ENCODE measurements at regions not wholly inside any gene's neighbourhood (a gene's known extent, or its start where the extent isn't known, plus 50 kb on each side); places are given as distances from the start of the nearest gene placed in this dataset.
"Not testable (repeated sequence)": the region's sequence is repeated elsewhere in the genome, so short reads cannot be mapped to it uniquely, and the experiment has no call there.

DNA sequence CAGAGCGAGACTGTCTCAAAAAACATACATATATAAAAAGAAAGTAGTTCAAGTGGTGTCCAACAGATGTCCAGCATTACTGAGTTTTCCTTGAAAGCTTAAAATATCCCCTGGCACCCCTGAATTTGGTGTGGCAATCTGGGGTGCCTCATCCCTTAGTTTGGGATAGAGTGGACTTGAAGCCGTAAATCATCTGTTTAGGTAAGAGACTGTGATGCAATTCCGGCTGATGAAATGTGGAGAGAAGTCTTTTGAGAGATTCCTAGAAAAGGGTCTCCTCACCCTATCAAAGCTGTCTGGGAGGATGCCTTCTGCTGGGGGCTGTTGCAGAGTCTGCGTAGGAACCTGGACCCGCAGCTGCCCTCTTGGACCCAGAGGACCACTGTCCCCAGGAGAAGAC is 408.0 kb downstream of the RPS24 start:
- no peaks in the 10 kb centered on the region for H3K27me3 ChIP-seq (ENCODE audit: insufficient read depth, low read length)
- no peak overlapping the region for H3K9ac ChIP-seq (ENCODE audit: low read length)
- H4K20me1 ChIP-seq (ENCODE audit: insufficient read depth, low read length), result no peaks in the 10 kb centered on the region
- no peaks in the 10 kb centered on the region for H3K9me2 ChIP-seq (ENCODE audit: low read depth, low read length)
- H3K4me2 ChIP-seq (ENCODE audit: low read length), result no peak overlapping the region
- no peak overlapping the region for H3K4me3 ChIP-seq (ENCODE audit: low read depth, low read length, poor library complexity, severe bottlenecking)
- H3K27ac ChIP-seq (ENCODE audit: low read depth, low read length, poor library complexity, severe bottlenecking), result no peak overlapping the region
- H3K4me1 ChIP-seq (ENCODE audit: insufficient read depth, low read length, severe bottlenecking), result no peaks in the 10 kb centered on the region
- no peak overlapping the region for H2AFZ ChIP-seq (ENCODE audit: low read length)
- TF ChIP-seq, protein P1, sequence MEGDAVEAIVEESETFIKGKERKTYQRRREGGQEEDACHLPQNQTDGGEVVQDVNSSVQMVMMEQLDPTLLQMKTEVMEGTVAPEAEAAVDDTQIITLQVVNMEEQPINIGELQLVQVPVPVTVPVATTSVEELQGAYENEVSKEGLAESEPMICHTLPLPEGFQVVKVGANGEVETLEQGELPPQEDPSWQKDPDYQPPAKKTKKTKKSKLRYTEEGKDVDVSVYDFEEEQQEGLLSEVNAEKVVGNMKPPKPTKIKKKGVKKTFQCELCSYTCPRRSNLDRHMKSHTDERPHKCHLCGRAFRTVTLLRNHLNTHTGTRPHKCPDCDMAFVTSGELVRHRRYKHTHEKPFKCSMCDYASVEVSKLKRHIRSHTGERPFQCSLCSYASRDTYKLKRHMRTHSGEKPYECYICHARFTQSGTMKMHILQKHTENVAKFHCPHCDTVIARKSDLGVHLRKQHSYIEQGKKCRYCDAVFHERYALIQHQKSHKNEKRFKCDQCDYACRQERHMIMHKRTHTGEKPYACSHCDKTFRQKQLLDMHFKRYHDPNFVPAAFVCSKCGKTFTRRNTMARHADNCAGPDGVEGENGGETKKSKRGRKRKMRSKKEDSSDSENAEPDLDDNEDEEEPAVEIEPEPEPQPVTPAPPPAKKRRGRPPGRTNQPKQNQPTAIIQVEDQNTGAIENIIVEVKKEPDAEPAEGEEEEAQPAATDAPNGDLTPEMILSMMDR (IDR thresholded peaks at IDR 0.05; ENCODE audit: low read length), result no peak
- no peak for TF ChIP-seq EZH2 (IDR thresholded peaks at IDR 0.05; ENCODE audit: borderline replicate concordance, low read length)
- no peaks in the 10 kb centered on the region for H3K79me2 ChIP-seq (ENCODE audit: insufficient read depth, low read length)
- no peaks in the 10 kb centered on the region for H3K9me3 ChIP-seq (ENCODE audit: low read length)
- no peaks in the 10 kb centered on the region for H3F3A ChIP-seq (ENCODE audit: insufficient read depth, low read length)
- no peaks in the 10 kb centered on the region for H3K36me3 ChIP-seq (ENCODE audit: insufficient read depth, low read length)

DNA sequence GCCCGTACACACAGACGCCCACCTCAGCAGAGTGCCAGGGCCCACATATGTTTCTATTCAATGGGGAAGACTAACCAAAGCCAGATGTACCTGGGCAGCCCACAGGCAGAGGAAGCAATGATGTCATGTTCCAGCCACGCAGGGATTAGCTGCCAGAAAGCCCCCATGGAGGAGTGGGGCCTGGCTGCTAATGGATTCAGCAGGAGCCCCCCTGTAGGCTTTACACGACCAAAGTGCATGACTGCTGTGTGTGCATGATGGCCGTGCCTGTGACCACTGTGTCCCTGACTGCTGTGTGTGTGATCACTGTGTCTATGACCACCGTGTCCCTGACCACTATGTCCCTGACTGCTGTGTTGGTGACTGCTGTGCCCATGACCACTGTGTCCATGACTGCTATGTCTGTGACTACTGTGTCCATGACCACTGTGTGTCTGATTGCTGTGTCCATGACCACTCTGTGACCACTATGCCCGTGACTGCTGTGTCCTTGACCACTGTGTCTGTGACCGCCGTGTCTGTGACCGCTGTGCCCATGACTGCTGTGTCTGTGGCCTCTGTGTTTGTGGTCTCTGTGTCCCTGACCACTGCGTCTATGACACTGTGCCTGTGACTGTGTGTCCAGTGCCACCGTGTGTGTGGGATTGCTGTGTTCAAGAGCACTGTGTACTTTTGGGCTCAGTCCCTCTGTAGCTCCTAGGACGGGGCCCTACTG is 409.3 kb downstream of the RPS24 start:
- no peaks in the 10 kb centered on the region for H3K27me3 ChIP-seq (ENCODE audit: insufficient read depth, low read length)
- no peaks in the 10 kb centered on the region for H4K20me1 ChIP-seq (ENCODE audit: insufficient read depth, low read length)
- no peaks in the 10 kb centered on the region for H3K36me3 ChIP-seq (ENCODE audit: insufficient read depth, low read length)
- H3K4me2 ChIP-seq (ENCODE audit: low read length), result no peak overlapping the region
- no peaks in the 10 kb centered on the region for H3K9me3 ChIP-seq (ENCODE audit: low read length)
- H3K4me1 ChIP-seq (ENCODE audit: insufficient read depth, low read length, severe bottlenecking), result no peaks in the 10 kb centered on the region
- H2AFZ ChIP-seq (ENCODE audit: low read length), result no peak overlapping the region
- H3K79me2 ChIP-seq (ENCODE audit: insufficient read depth, low read length), result no peaks in the 10 kb centered on the region
- H3K4me3 ChIP-seq (ENCODE audit: low read depth, low read length, poor library complexity, severe bottlenecking), result no peak overlapping the region
- no peak overlapping the region for H3K9ac ChIP-seq (ENCODE audit: low read length)
- H3K9me2 ChIP-seq (ENCODE audit: low read depth, low read length), result no peaks in the 10 kb centered on the region
- TF ChIP-seq, protein P1 (IDR thresholded peaks at IDR 0.05; ENCODE audit: low read length), result no peak
- TF ChIP-seq EZH2 (IDR thresholded peaks at IDR 0.05; ENCODE audit: borderline replicate concordance, low read length), result no peak
- H3K27ac ChIP-seq (ENCODE audit: low read depth, low read length, poor library complexity, severe bottlenecking), result no peak overlapping the region
- no peaks in the 10 kb centered on the region for H3F3A ChIP-seq (ENCODE audit: insufficient read depth, low read length)

DNA sequence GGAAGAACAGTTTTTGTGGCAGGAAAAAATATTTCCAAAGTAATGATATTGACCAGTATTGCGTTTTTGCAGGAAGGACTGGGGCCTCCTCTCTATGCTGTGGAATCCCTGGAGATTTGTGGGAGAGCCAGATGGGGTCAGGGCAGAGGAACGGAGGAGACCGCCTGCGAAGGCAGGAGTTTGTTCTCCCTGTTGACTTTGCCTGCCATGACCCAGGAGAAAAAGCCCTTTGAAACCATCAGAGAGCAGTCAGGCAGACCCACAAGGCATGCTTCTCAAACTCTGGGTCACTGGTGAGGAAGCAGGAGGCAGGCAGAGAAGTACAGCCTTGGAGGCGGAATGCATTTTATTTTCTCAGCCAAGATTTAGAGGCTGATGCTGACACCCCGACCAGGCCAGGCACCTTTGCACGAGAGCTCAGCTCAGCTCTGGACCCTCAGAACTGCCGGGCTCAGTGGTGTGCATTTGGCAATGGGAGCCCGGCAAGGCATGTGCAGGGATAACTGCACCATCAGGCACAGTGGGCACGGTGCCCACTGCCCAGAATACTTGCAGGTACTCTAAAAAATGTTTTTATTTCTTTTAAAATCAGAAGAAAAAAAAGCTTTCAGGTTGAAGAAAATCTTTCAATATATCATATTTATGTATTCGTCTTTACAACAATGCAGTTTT is 410.4 kb downstream of the RPS24 start:
- Histone ChIP-seq H2AFZ (ENCODE audit: low read length) (no peak overlapping the region), H3K9ac (ENCODE audit: low read length) (no peak overlapping the region), H4K20me1 (ENCODE audit: insufficient read depth, low read length) (no peaks in the 10 kb centered on the region), H3K9me2 (ENCODE audit: low read depth, low read length) (no peaks in the 10 kb centered on the region), H3F3A (ENCODE audit: insufficient read depth, low read length) (no peaks in the 10 kb centered on the region), H3K36me3 (ENCODE audit: insufficient read depth, low read length) (no peaks in the 10 kb centered on the region), H3K4me2 (ENCODE audit: low read length) (no peak overlapping the region), H3K9me3 (ENCODE audit: low read length) (no peaks in the 10 kb centered on the region), H3K27ac (ENCODE audit: low read depth, low read length, poor library complexity, severe bottlenecking) (no peak overlapping the region), H3K4me3 (ENCODE audit: low read depth, low read length, poor library complexity, severe bottlenecking) (no peak overlapping the region), H3K79me2 (ENCODE audit: insufficient read depth, low read length) (no peaks in the 10 kb centered on the region), H3K27me3 (ENCODE audit: insufficient read depth, low read length) (no peaks in the 10 kb centered on the region), H3K4me1 (ENCODE audit: insufficient read depth, low read length, severe bottlenecking) (no peaks in the 10 kb centered on the region)
- TF ChIP-seq, protein P1 (IDR thresholded peaks at IDR 0.05; ENCODE audit: low read length), result no peak
- TF ChIP-seq EZH2 (IDR thresholded peaks at IDR 0.05; ENCODE audit: borderline replicate concordance, low read length), result no peak

DNA sequence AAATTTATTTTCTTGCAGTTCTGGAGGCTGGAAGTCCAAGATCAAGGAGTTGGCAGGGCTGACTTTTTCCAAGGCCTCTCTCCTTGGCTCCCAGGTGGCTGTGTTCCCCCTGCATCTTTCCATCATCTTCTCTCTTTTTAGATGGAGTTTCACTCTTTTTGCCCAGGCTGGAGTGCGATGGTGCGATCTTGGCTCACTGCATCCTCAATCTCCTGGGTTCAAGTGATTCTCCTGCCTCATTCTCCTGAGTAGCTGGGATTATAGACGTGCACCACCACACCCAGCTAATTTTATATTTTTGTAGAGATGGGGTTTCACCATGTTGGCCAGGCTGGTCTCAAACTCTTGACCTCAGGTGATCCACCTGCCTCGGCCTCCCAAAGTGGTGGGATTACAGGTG is 411.1 kb downstream of the RPS24 start:
- H3K4me3 ChIP-seq (ENCODE audit: low read depth, low read length, poor library complexity, severe bottlenecking); H3K9me2 ChIP-seq (ENCODE audit: low read depth, low read length); H3K9me3 ChIP-seq (ENCODE audit: low read length); H4K20me1 ChIP-seq (ENCODE audit: insufficient read depth, low read length); H3K9ac ChIP-seq (ENCODE audit: low read length); H3K4me1 ChIP-seq (ENCODE audit: insufficient read depth, low read length, severe bottlenecking); H3K4me2 ChIP-seq (ENCODE audit: low read length); H3K36me3 ChIP-seq (ENCODE audit: insufficient read depth, low read length); H2AFZ ChIP-seq (ENCODE audit: low read length); H3K27me3 ChIP-seq (ENCODE audit: insufficient read depth, low read length); H3K79me2 ChIP-seq (ENCODE audit: insufficient read depth, low read length); H3F3A ChIP-seq (ENCODE audit: insufficient read depth, low read length); H3K27ac ChIP-seq (ENCODE audit: low read depth, low read length, poor library complexity, severe bottlenecking): not testable (repeated sequence)
